HG03045 (cell line): ENCODE measurements at regions not wholly inside any gene's neighbourhood (a gene's known extent, or its start where the extent isn't known, plus 50 kb on each side); places are given as distances from the start of the nearest gene placed in this dataset.
"Not testable (repeated sequence)": the region's sequence is repeated elsewhere in the genome, so short reads cannot be mapped to it uniquely, and the experiment has no call there.

Experiments used
- ATAC-seq: cut with Tn5 transposase; IDR thresholded peaks from one replicate; pipeline ENCODE4 v1.9.1; 2021; ENCODE audit warnings: mild to moderate bottlenecking, moderate library complexity; ENCODE audit not compliant: unreplicated experiment

DNA sequence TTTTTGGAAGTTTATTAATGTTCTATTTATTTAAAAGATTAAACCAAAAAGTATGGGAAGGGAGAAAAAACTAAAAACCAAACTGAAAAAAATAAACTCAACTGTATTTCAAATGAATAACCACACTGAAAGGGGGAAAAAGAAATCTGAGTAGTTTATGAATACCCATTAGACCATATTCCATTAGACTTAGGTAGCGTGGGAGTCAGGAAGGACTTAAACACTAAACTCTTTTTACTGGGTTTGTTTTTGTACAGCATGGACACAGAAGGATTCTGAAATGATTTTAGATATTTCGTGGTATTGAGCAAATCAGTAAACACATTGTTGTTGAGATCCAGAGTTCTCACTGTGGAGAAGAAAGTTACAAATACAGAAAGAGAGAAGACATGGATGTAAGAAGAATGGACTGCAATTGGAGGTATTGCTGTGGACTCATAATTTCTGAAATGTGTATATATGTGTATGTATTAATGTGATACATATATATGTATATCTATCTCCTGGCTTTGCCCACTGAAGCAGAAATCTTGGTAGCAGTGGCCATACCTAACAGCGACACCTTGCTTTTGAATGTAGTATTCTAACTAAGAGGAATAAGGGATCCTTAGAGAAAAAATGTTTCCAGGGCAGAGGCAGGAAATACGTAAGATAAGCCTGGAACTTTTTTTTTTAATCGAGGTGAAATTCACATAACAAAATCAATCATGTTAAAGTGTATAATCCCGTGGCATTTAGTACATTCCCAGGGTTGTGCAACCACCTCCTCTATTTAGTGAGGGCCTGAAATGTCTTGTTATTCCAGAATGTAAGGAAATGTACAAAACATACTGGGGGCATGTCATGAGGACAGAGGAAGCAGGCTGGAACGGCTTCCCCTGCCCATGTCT lies 228.8 kb downstream of the SMARCA2 start:
- ATAC-seq, result no peak

DNA sequence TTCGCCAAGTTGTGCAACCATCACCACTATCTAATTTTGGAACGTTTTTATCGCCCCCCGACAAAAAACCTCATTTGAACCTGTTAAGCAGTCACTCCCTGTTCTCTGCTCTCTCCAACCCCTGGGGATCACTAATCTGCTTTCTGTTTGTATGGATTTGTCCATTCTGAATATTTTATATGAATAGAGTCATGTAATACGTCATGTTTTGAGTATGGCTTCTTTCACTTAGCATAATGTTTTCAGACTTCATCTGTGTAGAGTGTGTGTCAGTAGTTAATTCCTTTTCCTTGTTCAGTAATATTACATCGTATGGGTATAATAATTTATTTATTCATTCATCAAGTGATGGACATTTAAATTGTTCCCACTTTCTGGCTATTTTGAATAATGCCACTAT lies 232.2 kb downstream of the SMARCA2 start:
- ATAC-seq, result no peak

DNA sequence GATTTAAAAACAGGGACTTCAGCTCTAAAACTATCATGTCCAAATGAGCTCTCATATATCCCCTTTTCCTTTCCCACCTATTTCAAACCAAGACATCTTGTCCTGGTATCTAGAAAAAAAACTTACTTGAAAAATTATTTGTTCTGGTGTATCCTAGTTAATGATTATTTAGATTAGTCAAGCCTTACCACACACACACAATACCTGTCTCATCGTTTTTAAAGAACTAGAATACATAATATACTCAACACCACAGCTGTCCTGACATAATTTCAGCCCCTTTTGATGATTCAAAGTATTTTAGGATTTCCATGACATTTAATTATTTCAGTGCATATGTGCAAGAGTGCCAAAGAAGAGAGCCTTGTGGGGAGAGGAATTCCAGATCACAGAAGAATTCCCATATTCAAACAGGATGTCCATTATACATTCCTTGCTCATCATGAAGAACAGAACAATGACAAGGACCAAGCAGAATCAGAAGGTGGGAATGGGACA lies 233.7 kb downstream of the SMARCA2 start:
- no peak for ATAC-seq

DNA sequence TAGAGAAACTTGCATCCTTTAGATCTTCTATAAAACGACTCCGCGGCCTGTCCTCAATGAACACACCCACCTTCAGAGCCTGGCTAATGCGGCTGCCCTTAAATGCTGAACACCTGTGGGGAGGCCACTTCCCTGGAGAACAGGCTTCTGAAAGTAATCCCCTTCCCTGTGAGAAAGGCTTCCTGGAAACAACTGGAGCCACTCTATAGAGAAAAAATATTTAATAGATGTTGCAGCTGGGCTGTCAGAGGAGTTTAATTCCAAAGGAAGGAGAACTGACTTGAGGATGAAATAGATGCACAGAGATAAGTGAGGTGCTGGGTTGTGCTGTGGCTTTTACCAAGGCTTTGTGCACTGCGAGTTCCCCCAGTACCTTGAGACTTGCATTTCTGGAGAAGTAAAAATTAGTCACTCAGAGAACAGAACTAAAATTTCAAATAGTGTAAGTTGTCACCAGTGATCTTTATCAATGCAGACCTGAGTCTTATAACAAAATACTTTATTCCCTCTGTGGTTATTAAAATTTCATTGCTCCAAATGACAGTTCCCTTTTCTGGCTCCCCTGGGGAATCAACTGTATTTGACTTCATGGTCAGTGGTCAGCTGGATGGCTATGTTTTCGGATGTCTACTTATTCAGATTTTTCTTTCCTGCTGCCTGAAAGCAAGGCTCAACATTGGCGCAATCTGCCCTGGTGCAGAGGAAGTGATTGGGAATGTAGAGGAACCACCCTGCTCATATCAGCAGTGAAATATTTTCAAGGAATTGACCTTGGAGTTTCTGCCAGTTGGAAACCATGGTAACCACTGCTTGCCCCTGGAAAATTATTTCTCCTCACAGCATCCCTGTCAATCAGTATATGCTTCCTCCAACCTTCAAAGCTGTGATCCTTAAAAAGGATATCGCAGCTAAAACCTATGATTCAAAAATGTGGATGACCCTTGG lies 238.8 kb downstream of the SMARCA2 start:
- no peak for ATAC-seq

DNA sequence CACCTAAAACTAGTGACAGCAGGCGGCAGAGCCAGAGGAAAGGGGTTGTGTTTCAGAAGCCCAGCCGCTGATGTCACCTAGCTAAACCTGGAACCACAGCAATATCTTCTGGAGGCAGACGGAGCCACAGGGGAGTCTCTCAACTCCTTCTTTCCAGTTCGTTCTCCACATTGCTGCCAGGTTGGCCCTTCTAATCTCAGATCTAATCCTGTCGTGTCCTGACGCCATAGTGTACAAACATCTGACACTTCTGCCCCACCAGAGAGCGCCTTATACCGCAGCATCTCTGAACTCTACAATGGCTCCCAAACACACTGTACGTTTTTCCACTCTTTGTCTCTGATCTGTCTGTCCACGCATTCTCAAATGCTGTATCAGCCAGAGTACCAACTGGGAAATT lies 240.0 kb downstream of the SMARCA2 start:
- ATAC-seq, result no peak

DNA sequence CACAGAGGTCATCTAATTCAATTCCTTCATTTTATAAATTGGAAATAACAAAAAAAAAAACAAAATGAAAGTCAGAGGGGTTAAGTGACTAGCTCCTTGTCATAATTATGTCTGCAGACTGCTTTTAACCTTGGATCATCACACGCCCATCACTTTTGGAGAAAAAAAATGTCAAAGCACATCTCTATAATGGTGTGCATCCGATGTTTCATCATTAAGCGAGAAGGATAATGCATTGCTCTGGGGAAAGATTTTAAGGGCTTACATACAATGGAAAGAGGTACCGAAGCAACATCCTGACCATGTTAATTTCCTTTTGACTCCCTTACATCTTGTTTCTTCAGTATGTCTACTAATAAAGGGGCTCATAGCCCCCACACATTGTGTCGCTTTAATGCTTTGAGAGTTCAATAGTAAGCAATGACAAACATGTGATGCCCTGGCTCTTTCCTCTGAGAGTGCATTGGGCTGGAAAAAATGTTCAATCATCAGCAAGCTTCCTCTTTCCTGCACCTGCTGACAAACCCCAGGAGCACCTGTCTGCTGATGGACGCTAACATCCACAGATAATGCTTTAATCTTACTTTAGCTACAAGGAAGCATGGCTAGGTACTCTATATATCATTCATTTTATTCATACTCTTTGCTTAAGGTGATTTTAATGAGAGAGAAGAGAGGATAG lies 242.2 kb downstream of the SMARCA2 start:
- no peak for ATAC-seq

DNA sequence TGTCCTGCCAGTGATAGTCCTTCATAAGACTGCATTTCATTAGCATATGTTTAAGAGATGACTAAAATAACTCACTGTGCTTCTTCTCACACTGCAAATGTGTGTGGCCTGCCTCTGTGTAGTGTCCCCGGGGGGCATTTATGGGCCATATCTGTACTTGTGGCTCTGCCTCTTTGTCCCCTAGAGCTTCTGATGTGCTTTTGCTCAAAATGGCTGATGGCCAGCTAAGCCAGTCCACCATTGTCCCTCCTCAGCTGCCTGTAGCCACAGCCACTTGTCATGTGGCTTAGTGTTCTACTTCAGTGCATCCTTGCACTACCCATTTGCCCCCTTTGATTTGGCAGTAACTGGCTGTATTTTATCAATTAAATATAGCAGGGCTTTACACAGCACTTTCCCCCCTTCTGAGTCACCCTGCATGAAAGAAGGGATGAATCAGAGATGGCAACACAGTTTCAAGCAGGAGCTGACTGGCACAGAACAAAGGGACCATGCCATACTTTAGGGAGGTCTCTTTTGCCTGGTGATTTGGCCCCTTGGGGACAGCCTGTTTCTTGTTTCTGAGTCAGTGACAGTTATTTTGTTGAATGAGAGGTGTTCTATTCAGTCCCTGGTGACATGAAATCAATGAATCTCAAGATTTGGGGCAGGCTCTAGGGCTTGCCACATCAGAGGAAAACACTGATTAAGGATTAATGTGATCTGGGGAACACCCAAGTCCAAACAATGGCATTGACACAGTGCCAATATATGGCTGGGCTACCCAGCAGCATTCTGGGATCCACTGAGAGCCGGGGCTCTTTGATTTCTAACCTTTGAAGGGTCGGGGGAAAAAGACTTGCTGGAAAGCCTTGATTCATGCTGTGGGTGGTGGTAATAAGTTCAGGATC lies 245.5 kb downstream of the SMARCA2 start:
- ATAC-seq, result no peak

DNA sequence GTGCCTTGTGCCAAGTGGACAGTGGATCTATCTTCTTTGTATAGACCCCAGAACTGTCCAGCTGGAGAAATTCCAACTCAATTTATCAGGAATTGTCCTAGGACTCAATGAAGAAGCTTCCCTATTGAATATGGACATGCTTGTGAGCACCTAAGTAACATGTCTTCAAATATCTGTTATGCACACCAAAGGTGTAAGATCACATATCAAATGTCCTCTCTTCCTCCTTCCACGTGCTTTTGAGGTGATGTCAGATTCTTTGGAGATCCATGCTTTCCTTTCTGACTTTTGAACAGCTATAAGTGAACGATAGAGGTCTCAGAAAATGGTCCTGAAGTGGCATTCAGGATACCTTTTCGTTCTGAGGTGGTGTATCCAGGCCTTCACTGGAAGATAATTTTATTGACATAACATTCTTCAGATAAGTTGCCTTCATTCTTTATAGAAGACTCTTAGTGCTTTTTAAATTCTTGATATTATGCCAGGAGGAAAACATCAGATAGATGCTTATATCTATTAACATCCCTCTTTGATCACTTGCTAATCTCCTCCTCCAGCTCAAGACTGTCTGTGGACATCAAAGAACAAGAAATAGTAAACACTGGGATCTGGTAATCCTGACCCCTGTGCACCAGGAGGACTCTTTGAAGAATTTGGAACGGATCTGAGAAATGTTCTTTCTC lies 246.4 kb downstream of the SMARCA2 start:
- no peak for ATAC-seq

DNA sequence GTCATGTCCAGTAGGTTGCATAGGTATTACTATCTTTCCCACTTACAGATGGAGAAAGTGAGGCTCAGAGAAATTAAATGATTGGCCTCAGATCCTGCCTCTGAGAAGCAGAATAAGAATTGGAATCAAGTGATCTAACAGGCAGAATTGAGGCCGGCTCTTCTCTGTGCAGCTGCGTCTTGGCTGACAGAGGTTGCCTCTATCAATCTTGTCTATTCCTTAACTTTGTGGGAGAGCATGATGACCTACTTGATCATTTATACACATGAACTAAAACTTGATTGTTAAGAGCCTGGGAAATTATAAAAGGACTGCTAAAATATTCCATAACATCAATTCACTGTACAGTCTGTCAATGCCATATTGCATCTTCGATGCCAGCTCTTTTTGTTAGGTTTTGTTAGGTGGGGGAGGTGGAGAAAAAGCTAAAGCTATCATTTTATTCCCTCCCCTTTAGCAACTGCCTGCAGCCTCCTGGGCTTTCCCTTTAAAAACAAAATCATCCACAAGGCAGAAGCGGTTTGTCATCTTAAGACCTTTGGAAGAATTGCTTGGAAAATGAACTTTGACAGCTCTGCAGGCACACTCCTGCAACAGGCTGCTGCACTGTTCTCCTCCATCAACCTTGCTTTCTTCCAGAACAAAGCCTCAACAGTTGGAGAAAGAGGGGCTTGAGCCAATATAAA lies 247.4 kb downstream of the SMARCA2 start:
- no peak for ATAC-seq

DNA sequence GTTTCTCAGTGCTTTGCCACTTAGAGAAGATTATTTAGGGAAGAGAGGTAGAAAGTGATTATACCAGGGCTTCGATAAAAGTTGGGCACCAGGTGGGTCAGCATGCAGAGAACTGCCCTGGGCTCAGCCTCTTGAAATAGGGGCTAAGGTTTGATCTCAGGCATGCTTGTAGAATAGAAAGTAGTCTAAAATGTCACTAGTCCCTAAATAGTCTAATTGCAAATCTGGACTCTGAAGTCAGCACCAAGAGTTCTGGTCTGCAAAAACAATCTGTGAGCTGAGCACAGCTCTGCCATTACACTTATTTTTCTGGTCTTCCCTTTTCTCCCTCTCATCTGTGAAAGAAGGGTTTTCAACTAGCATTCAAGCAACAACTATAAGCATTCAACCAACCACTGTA lies 248.0 kb downstream of the SMARCA2 start:
- no peak for ATAC-seq

DNA sequence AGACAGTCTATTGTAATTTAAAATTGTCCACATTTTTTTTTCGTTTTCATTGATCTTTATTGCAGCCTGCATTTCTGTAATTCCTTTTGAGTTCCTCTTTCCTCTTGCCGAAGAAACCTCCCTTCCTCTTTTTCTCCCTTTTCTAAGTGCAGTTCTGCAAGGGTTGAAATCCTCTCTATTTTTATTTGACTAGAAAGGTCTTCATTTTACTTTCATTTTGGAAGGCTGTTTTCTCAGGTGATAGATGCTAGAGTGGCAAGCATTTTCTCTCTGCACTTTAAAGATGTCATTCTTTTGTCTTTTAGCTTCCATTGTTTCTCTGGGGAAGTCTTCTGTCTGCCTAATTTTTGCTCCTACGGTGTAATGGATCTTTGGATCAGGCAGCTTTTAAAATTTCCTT lies 248.5 kb downstream of the SMARCA2 start:
- ATAC-seq, result no peak

DNA sequence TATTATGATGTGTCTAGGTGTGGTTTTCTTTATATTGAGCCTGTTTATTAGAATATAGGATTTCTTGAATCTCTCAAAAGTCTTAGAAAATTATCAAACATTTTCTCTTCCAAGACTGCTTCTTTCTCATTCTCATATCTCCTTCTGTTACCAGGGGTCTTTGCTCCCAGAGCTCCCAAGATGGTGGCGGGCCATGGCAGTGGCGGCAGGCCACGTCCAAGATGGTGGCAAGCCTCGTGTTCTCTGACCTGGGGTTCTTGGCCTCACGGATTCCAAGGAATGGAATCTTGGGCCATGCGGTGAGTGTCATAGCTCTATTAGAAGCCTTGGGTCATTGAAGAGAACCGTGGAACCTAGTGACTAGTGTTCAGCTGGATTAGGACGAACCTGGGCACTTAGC lies 248.9 kb downstream of the SMARCA2 start:
- no peak for ATAC-seq

DNA sequence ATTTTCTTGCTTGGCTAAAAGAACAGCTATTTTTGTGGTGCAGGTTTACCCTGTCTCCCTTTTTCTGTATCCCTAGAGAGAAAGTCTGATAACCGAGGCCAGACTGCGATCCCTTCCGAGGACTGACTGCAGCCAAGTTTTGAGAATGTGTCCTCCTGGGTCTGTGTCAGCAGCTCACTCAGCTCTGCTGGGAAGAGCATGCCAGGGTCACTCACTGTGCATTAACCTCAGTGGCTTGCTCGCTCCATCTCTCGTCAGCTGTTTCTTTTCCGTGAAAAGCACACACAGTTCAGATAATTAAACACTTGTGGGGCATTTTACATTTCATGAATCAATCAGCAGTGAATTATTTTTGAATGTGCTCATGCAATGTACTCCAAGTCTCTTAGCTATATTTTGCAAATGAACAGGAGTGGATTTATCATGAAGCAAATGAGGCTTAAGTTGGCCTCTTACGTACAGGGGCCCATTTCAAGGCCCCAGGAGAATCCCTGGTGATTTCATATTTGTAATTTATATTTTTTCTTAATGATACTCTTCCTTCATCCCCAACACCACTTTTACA lies 252.1 kb downstream of the SMARCA2 start:
- no peak for ATAC-seq

DNA sequence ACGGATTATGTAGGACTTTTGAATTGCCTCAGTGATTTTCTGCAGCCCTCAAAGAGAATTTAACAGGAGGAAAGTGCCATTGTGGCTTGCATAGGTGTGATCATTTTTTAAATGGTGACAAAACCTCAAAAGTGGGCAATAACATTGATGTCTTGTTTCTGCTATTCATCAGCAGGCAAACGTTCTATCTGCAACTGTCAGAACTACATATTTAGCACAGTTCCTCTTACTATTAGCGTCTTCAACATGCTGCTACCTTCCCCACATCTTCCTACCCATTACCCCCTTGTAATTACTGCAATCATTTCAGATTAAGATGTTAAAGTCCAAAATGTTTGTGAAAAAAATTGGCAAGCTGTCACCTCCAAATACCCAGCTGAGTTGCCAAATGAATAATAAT lies 254.6 kb downstream of the SMARCA2 start:
- no peak for ATAC-seq

DNA sequence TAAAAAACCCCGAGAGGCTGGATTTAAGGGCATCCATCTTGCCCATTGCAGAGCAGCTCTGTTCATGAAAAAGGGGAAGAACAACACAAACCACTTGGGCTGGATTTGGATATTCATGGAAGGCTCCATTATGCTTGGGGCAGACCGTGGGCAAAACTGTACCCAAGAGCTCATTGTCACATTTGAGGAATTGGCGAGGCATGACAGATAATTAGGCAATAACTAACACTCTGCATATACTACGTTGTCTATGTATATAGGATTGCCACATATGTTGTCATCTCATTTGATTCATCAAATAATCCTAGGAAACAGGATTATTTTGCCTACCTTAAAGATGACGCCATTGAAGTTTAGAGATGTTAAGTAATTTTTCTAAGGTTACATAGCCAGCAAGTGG lies 255.4 kb downstream of the SMARCA2 start:
- ATAC-seq, result no peak

DNA sequence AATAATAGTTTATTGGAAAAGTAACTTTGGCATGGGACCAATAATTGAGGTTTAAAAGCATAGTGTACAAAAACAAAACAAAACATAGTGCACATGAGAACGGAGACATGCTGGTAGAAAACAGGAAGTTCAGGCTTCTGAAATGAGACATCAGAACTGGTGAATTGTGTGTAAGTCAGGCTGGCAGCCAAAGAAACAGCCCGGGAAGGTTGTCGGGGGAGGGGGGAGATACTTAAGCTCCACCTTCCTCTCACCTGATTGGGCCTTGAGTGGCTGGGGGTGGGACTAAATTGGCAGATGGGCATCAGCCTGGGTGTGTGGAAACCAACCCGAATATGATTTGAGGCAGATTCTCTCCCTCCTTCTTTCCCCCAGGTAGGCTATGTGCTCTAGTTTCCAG lies 256.3 kb downstream of the SMARCA2 start:
- peak; percentile 62 for ATAC-seq

DNA sequence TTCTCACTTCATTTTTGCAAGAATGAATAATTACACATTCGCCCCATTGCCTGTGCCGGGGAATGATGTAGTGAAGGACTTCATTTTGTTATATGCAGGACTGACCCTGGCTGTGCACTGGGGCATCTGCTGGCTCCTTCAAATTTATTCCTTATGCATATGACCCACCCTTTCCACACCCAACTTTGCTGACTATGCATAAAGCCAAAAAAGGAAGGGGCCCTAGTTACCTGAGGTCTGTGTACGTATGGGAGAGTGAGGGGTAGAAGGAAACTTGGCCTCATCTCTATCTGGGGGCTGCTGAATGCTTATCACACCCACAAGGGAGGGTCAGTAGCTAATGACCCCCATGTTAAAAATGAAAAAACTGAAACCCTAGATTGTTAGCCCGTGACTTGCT lies 259.6 kb downstream of the SMARCA2 start:
- no peak for ATAC-seq

DNA sequence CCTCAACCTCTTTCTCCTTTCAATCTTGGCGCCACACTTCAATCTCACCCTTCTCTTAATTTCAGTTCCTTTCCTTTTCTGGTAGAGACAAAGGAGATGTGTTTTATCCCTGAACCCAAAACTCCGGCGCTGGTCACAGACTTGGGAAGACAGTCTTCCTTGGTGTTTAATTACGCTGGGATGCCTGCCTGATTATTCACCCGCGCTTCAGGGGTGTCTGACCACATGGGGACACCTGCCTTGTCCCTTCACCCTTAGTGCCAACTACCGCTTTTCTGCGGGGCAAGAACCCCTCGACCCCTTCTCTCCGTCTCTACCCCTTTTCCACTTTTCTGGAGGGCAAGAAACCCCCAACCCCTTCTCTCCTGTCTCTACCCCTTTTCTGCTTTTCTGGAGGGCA lies 261.1 kb downstream of the SMARCA2 start:
- no peak for ATAC-seq

DNA sequence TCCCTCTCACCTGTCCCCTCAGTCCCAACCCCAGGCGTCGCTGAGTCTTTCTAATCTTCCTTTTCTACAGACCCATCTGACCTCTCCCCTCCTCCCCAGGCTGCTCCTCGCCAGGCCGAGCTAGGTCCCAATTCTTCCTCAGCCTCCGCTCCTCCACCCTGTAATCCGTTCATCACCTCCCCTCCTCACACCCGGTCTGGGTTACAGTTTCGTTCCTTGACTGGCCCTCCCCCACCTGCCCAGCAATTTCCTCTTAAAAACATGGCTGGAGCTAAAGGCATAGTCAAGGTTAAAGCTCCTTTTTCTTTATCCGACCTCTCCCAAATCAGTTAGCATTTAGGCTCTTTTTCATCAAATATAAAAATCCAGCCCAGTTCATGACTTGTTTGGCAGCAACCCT lies 262.0 kb downstream of the SMARCA2 start:
- not testable (repeated sequence) for ATAC-seq
